IPS-NIHi7 (cell line): ENCODE measurements at regions not wholly inside any gene's neighbourhood (a gene's known extent, or its start where the extent isn't known, plus 50 kb on each side); places are given as distances from the start of the nearest gene placed in this dataset.
"Not testable (repeated sequence)": the region's sequence is repeated elsewhere in the genome, so short reads cannot be mapped to it uniquely, and the experiment has no call there.

ENCODE experiments used
- DNase-seq: peaks from one replicate; pipeline ENCODE4 v3.0.0; 2012; ENCODE audit warnings: mixed read lengths; ENCODE audit errors: extremely low spot score

GRCh38 chr15:99455789-99456160 lies 110.0 kb upstream of the MEF2A start:
- DNase-seq = no peak

GRCh38 chr15:99464137-99464536 lies 101.6 kb upstream of the MEF2A start:
- DNase-seq = no peak

GRCh38 chr15:99466701-99467337 lies 99.0 kb upstream of the MEF2A start:
- DNase-seq = no peak

- DNase-seq = no peak
These were observed 98.5 kb upstream of the MEF2A start for GRCh38 chr15:99467338-99467720.

- DNase-seq = no peak
These were observed 97.8 kb upstream of the MEF2A start for GRCh38 chr15:99467853-99468464.

GRCh38 chr15:99470204-99470603 lies 95.6 kb upstream of the MEF2A start:
- DNase-seq = not testable (repeated sequence)

- no peak for DNase-seq
These were observed 93.2 kb upstream of the MEF2A start for GRCh38 chr15:99472416-99473145.

GRCh38 chr15:99473981-99474906 lies 91.5 kb upstream of the MEF2A start:
- no peak for DNase-seq

- no peak for DNase-seq
These were observed 90.7 kb upstream of the MEF2A start for GRCh38 chr15:99474909-99475753.

GRCh38 chr15:99475754-99476412 lies 89.9 kb upstream of the MEF2A start:
- no peak for DNase-seq

- no peak for DNase-seq
These were observed 89.2 kb upstream of the MEF2A start for GRCh38 chr15:99476413-99477222.

- DNase-seq = no peak
These were observed 87.9 kb upstream of the MEF2A start for GRCh38 chr15:99477791-99478471.

GRCh38 chr15:99478977-99479376 lies 86.8 kb upstream of the MEF2A start:
- no peak for DNase-seq

GRCh38 chr15:99480016-99480810 lies 85.6 kb upstream of the MEF2A start:
- no peak for DNase-seq

- no peak for DNase-seq
These were observed 84.5 kb upstream of the MEF2A start for GRCh38 chr15:99481113-99481950.

- DNase-seq = no peak
These were observed 83.9 kb upstream of the MEF2A start for GRCh38 chr15:99481951-99482230.

- no peak for DNase-seq
These were observed 82.8 kb upstream of the MEF2A start for GRCh38 chr15:99482993-99483392.
